Effector CD4-positive, alpha-beta T cell (primary cell): ENCODE measurements at regions not wholly inside any gene's neighbourhood (a gene's known extent, or its start where the extent isn't known, plus 50 kb on each side); places are given as distances from the start of the nearest gene placed in this dataset.

Source experiments
- DNase-seq: peaks from one replicate; pipeline ENCODE4 v3.0.0-alpha.2; 2020

- DNase-seq: no peak
Measured at GRCh38 chr12:90193500-90193899, 484.9 kb upstream of the ATP2B1 start.

GRCh38 chr12:90188857-90189256 lies 480.2 kb upstream of the ATP2B1 start:
- no peak for DNase-seq

- DNase-seq: no peak
Measured at GRCh38 chr12:90183201-90183600, 474.6 kb upstream of the ATP2B1 start.

- no peak for DNase-seq
Measured at GRCh38 chr12:90181216-90181615, 472.6 kb upstream of the ATP2B1 start.

- no peak for DNase-seq
Measured at GRCh38 chr12:90174956-90175355, 466.3 kb upstream of the ATP2B1 start.

GRCh38 chr12:90174198-90174510 lies 465.5 kb upstream of the ATP2B1 start:
- no peak for DNase-seq

- DNase-seq: no peak
Measured at GRCh38 chr12:90173499-90174197, 465.0 kb upstream of the ATP2B1 start.

- DNase-seq: no peak
Measured at GRCh38 chr12:90172524-90172923, 463.9 kb upstream of the ATP2B1 start.

GRCh38 chr12:90170740-90171139 lies 462.1 kb upstream of the ATP2B1 start:
- no peak for DNase-seq

GRCh38 chr12:90167518-90168208 lies 459.0 kb upstream of the ATP2B1 start:
- DNase-seq: no peak

- DNase-seq: no peak
Measured at GRCh38 chr12:90166671-90167070, 458.0 kb upstream of the ATP2B1 start.

GRCh38 chr12:90166012-90166411 lies 457.4 kb upstream of the ATP2B1 start:
- no peak for DNase-seq

- no peak for DNase-seq
Measured at GRCh38 chr12:90163975-90164374, 455.3 kb upstream of the ATP2B1 start.

- no peak for DNase-seq
Measured at GRCh38 chr12:90153827-90154226, 445.2 kb upstream of the ATP2B1 start.

- DNase-seq: no peak
Measured at GRCh38 chr12:90152897-90153624, 444.4 kb upstream of the ATP2B1 start.

- no peak for DNase-seq
Measured at GRCh38 chr12:90151491-90152015, 442.9 kb upstream of the ATP2B1 start.

- DNase-seq: no peak
Measured at GRCh38 chr12:90149453-90149852, 440.8 kb upstream of the ATP2B1 start.

GRCh38 chr12:90129366-90130030 lies 420.9 kb upstream of the ATP2B1 start:
- no peak for DNase-seq

- DNase-seq: no peak
Measured at GRCh38 chr12:90128526-90128925, 419.9 kb upstream of the ATP2B1 start.

GRCh38 chr12:90126125-90126524 lies 417.5 kb upstream of the ATP2B1 start:
- DNase-seq: no peak

GRCh38 chr12:90124914-90125313 lies 416.3 kb upstream of the ATP2B1 start:
- no peak for DNase-seq

GRCh38 chr12:90124289-90124688 lies 415.7 kb upstream of the ATP2B1 start:
- DNase-seq: no peak

- no peak for DNase-seq
Measured at GRCh38 chr12:90122681-90123080, 414.0 kb upstream of the ATP2B1 start.
